ENCODE measurements at regions not wholly inside any gene's neighbourhood (a gene's known extent, or its start where the extent isn't known, plus 50 kb on each side); places are given as distances from the start of the nearest gene placed in this dataset.

DNA sequence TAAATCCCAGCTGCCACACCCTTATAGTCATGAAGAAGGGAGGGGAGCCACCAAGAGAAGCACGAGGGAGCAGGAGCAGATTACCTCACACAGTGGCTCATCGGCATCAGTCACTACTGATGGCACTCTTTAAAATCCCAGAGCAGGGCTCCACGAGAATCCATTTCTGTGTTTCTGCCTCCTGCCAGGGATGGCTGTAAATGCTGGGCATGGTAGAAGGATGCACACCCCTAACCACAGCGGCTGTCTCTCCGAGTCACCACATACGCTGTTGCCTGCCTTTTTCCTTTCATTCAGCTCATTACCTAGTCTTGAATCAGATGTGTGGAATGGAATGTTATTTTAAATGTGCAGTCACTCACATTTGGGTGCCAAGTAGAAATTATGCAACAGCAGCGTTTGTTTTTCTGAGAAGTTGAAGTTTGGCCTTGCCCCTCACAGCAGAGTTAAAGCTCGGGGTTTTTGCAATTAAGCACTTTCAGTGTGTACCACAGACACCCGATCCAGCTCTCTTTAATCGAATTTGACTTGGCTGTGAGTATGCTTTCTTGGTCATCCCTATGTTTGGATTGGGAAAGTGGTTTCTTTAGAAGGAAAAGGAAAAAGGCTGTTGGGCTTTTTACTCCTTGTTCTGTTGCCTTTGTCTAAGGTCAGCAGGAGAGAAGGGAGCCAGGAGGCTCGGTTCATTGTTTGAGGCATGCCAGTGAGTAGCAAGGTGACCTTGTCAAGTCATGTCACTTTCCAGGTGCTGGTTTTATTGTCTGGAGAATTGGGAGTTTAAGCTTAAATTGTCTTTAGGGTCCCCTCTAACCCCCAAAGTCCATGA, 284.2 kb upstream of the TPM1 start:
- no peak for DNase-seq

DNA sequence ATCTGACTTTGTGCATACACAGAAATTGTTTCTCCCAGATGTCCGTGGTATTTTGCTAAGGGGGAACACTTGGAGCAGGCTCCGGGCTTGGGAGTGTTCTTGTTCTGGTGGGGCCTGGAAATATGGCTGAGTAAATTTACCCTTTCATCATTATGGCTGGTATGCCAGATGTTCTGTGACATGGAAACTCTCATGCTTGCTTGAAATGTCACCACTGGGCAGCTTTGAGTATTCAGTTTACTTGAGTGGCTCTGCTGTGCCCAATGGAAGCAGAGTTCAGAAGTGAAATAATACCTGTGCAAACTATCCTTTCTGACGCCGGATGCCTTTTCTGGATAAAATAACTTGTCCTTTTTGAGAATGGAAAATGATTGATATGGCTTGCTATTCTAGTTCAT, 283.6 kb upstream of the TPM1 start:
- no peak for DNase-seq

- no peak for DNase-seq
These were observed 282.0 kb upstream of the TPM1 start for GRCh38 chr15:62760538-62760937.

GRCh38 chr15:62765916-62766315, 276.6 kb upstream of the TPM1 start:
- DNase-seq, result no peak

GRCh38 chr15:62766599-62766998, 275.9 kb upstream of the TPM1 start:
- DNase-seq, result no peak

- DNase-seq, result no peak
These were observed 272.9 kb upstream of the TPM1 start for GRCh38 chr15:62769604-62770003.

DNA sequence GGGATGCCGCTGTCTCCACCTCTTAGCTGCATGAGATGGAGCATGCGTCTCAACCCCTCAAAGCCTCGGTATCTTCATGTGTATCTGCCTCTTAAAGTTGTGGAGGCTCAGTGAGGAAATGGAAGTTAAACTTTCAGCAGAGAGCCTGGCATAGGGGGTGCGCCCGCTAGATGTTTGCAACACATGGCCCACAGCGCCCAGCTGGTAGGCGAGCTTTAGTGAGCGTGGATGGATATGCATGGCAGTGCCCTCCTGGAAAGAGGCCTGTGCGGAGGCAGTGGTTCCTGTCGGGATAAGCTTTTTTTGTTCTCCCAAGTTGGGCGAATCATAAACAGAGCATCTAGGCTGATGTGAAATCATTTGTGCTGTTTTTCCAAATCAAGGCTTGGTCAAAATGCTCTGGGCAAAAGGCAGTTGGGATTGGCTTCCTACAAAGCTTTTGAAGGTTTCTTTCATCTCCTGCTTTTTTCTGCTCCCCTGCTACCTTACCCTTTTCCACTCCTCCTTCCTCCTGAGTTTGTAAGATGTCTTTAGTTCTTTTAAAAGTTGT, 272.4 kb upstream of the TPM1 start:
- no peak for DNase-seq

DNA sequence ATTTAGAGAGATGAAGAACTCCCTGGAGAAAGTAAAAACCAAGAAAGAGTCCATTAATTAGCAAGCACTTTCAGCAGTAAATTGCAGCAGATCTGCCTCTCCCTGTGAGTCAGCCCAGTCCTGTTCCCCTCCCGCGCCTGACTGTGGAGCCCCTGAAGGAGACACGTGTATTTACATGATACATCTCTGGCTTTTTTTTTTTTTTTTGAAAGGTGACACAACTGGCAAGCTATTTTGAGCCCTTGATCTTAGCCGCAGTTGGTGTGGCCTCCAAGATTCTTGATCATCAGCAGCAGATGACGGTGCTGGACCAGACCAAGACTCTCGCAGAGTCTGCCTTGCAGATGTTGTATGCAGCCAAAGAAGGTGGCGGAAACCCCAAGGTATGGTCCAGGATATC, 271.8 kb upstream of the TPM1 start:
- no peak for DNase-seq

DNA sequence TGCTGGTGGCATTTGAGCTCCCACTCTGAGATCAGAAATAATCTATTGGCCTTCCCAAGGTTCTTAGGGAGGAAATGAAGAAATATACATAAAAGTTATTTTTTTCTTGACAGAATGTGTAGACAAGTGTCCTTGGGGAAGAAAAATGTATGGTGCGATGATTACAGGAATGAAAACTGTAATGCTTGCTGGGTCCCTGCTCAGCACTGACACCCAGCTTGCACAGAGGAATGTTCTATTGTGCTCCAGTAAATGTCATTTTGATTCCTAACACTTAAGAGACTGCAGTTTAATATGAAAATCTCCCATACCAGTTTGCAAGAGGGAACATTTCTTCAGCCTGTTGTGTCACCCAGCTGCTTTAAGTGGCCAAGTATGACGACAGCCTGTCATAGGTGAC, 271.3 kb upstream of the TPM1 start:
- DNase-seq, result no peak

GRCh38 chr15:62773369-62774165, 269.0 kb upstream of the TPM1 start:
- DNase-seq, result no peak

DNA sequence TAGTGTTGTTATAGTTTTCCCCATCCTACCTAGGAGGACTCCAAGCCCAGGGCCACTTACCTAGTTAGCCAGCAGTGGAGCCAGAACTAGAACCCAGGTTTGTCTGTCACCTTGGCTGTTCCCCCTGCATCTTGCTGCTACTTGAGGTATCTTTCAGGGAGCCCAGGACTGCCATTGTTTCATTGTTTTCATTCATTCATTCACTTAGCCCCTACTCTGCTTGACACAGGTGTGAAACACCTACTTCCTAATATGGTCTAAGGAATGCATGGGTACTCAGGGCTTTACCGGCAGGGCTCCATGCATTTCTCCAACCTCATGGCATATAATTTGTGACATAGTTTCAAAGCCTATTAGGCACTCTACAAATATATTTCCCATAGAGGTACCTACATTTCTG, 266.6 kb upstream of the TPM1 start:
- no peak for DNase-seq

GRCh38 chr15:62777671-62778070, 264.9 kb upstream of the TPM1 start:
- no peak for DNase-seq

DNA sequence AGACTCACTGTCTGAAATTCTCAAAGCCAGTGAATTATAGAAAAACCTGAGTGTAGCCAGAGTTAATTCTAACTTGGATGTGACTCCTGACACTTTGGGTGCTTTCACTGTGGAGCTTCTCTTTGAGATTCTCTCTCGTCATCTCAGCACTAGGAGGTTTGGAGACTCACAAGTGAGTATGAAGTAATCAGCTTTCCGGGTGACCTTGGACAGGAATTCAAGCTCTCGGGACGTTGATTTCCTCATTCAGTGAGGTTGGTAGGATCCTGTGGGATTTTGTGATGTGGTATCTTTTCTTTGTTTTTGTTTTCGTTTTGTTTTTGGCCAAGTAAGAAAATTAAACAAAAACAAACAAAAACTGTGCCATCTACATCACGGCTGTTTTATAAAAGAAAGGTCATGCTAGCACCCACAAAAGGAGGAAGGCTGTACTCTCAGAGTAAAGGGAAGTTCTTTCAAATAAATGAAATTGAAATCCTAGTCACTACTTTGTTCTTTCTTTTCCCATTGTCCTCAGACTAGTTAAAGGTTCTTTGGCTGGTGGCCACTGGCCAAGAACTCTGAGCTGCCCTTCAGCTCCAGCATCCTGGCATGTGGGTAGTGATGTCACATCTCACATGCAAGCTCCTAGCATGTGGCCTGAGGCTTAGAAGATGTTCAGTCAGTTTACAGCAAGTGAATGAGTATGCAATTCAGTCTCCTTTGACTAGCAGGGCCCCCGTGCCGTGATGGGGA, 263.3 kb upstream of the TPM1 start:
- no peak for DNase-seq

DNA sequence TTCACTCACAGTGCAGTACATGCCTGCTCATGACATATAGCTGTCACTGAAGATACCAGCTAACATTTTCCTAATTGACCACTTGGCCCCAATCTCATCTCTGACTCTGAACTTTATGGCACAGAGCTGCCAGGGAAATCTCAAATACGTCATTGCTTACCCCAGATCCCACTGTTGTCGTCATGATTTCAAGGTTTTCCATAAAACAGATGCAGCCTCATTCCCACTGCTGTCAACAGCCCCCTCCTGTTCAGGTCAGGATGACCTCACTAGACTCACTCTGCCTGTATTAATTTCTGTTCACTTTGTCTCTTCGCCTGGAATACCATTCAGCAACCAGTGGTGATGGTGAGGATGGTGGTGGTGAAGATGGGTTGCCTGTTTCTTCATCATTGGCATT, 262.6 kb upstream of the TPM1 start:
- DNase-seq, result no peak

DNA sequence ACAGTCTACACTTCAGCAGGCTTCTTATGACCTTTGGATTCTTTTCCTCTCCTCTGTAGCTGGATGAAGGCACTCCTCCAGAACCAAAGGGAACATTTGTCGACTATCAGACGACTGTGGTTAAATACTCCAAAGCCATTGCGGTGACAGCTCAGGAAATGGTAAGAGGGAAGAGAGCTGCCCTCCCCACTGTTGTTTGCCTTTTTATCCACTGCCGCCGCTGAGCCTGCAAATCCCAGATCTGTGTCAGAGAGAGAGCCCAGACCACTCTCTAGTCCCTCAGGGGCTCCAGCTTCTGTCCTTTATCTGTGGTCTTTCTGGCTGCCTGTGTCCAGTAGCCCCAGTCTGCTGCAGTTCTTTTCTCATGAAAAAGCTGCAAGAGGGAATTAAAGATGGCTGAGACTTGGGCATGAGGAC, 261.5 kb upstream of the TPM1 start:
- DNase-seq, result no peak

DNA sequence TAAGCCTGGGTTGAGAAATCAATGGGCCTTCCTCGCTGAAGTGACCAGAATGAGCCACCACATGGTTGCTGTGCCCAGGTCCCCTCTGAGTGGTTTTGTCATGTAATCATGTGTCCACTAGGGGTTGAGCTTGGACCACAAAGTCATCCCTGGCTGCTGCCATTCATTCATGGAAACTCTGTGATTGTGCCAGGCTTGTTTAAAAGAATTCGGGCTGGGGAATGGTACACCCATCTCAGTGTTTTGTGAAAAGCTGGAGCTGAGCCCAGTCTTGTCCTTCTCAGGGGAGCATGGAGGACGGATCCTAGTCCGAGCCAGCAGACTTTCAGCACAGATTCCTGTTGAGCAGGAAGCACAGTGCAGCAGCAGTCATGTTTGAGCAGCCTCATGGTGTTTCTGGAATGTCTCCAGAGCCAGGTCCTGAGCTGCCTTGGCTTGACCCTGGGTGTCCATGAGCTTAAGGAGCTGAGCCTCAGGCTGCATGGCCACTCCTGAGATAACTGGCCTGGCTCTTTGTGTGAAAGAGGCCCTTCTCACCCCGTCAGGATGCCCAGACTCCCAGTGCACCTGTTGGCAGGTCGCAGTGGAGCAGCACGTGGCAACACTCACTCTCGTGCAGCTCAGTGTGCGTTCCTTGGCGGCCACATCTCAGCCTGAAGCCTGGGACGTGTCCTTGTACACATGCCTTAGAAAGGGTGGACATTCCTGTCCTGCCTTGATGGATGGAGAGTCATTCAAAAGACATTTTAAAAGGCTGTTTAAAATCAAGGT, 260.3 kb upstream of the TPM1 start:
- DNase-seq, result no peak

DNA sequence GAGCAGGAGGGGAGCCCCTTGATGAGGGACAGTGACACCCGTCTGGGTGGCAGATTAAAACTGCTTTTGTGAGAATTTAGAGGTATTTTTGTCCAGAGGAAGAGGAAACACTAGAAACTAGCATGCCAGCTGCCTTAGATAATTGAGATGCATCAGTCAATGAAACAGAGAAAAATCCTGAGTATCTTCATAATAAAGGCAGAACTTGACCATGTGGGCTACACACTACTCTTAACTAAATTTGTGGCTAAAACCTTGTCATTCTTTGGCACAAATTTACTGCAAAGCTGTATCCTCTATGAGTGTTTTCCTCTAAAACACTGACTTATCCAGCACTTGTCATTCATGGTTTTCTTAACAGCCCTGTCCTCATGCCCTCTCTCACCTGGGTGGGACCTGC, 259.7 kb upstream of the TPM1 start:
- no peak for DNase-seq

- no peak for DNase-seq
These were observed 259.1 kb upstream of the TPM1 start for GRCh38 chr15:62783303-62783957.

DNA sequence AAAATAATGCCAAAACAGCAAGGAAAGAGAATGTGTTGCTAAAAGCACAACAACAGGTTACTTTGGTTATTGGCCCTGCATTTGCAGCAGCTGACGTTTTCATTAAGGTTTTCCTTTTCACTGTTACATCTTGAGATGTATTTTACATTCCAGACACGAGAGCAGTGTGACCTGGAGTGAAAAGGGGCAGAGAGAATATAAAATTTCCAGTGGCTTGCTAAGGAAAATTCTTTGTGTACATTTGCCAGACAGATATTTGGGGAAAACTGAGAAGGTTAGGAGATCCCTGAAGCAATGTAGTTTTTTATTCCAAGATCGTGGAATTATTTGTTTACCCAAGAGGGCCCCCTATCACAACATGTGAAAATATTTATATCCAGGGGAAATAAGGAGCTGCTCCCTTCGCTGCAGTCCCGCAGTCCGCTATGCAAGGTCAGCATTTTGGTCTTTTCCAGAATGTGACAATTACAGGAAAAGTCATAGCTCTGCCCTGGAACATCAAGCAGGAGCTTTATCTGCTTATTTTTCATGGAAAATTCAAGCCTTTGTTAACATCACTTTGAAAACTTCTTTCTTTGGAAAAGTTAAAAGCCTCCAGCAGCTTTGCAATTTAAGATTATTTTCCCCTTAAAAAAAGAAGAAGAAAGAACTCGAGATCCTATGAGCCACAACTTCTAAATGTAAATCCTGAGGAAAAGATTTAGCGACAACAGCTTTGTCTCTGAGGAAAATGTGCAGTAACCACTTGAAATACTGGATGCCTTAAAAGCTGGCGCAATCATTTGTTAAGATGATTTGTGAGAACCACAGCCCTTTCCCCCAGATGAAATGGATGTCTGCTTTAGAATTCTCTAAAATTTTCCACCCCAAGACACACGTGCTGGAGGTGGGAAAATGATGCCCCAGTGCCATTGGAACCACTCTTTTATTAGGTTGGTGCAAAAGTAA, 256.4 kb upstream of the TPM1 start:
- DNase-seq, result no peak

GRCh38 chr15:62787401-62787800, 255.1 kb upstream of the TPM1 start:
- DNase-seq, result no peak

- DNase-seq, result no peak
These were observed 254.3 kb upstream of the TPM1 start for GRCh38 chr15:62788224-62788623.
